DND-41 (cell line): ENCODE measurements at regions not wholly inside any gene's neighbourhood (a gene's known extent, or its start where the extent isn't known, plus 50 kb on each side); places are given as distances from the start of the nearest gene placed in this dataset.

Experiments
- ATAC-seq: fragments of 200-7000 bp; cut with Tn5 transposase; 3 replicates; pipeline ENCODE4 v1.9.1; 2021; ENCODE audit warnings: low read depth; ENCODE audit not compliant: insufficient read depth
- DNase-seq: peaks from one replicate; pipeline ENCODE4 v3.0.0-alpha.2; 2020
- H2AFZ ChIP-seq: 2 replicates; pipeline ENCODE4 v1.6.0; 2012; ENCODE audit warnings: low read depth, low read length
- H3K27ac ChIP-seq: 2 replicates; pipeline ENCODE4 v1.5.1; 2012; ENCODE audit warnings: low read length, inconsistent platforms
- H3K27me3 ChIP-seq: fragments of 200-600 bp; sonication (generic); 2 replicates; pipeline ENCODE4 v1.6.0; 2012; ENCODE audit warnings: low read length, mild to moderate bottlenecking, inconsistent platforms; ENCODE audit not compliant: insufficient read depth, poor library complexity
- H3K36me3 ChIP-seq: 2 replicates; pipeline ENCODE4 v1.5.1; 2012; ENCODE audit warnings: low read length, inconsistent platforms; ENCODE audit not compliant: insufficient read depth
- H3K4me1 ChIP-seq: 2 replicates; pipeline ENCODE4 v1.5.1; 2012; ENCODE audit warnings: mild to moderate bottlenecking, low read length; ENCODE audit not compliant: insufficient read depth
- H3K4me2 ChIP-seq: 2 replicates; pipeline ENCODE4 v1.6.0; 2012; ENCODE audit warnings: mild to moderate bottlenecking, moderate library complexity, low read length, inconsistent platforms; ENCODE audit not compliant: insufficient read depth
- H3K4me3 ChIP-seq, 2 experiments: fragments of 200-600 bp in 1 of 2; shearing (Covaris generic) in 1 of 2; 2 replicates each; pipeline ENCODE4 v1.5.1; 2012 to 2016; ENCODE audit warnings: inconsistent platforms in 2 of 2, low read length in 2 of 2, mild to moderate bottlenecking in 2 of 2, low read depth in 1 of 2, moderate library complexity in 1 of 2
- H3K79me2 ChIP-seq: 2 replicates; pipeline ENCODE4 v1.6.0; 2012; ENCODE audit warnings: low read length, inconsistent platforms; ENCODE audit not compliant: insufficient read depth
- H3K9ac ChIP-seq: 2 replicates; pipeline ENCODE4 v1.6.0; 2012; ENCODE audit warnings: low read depth, mild to moderate bottlenecking, inconsistent platforms, low read length, moderate library complexity
- H3K9me3 ChIP-seq: 2 replicates; pipeline ENCODE4 v1.5.1; 2012; ENCODE audit warnings: low read length, moderate library complexity, mild to moderate bottlenecking, inconsistent platforms; ENCODE audit not compliant: insufficient read depth, severe bottlenecking
- H4K20me1 ChIP-seq: 2 replicates; pipeline ENCODE4 v1.6.0; 2012; ENCODE audit warnings: low read length; ENCODE audit not compliant: insufficient read depth
- EZH2 ChIP-seq: IDR thresholded peaks from 3 replicates; pipeline ENCODE4 v1.6.1; 2012; ENCODE audit warnings: borderline replicate concordance, low read depth, mild to moderate bottlenecking, moderate library complexity, low read length, inconsistent platforms; ENCODE audit not compliant: severe bottlenecking
- TF ChIP-seq, protein P1 (sequence below): IDR thresholded peaks from 2 replicates; pipeline ENCODE4 v1.5.1; 2012; ENCODE audit warnings: borderline replicate concordance, low read length, moderate library complexity, mild to moderate bottlenecking; ENCODE audit not compliant: poor library complexity, severe bottlenecking; ENCODE audit errors: extremely low read depth

DNA sequence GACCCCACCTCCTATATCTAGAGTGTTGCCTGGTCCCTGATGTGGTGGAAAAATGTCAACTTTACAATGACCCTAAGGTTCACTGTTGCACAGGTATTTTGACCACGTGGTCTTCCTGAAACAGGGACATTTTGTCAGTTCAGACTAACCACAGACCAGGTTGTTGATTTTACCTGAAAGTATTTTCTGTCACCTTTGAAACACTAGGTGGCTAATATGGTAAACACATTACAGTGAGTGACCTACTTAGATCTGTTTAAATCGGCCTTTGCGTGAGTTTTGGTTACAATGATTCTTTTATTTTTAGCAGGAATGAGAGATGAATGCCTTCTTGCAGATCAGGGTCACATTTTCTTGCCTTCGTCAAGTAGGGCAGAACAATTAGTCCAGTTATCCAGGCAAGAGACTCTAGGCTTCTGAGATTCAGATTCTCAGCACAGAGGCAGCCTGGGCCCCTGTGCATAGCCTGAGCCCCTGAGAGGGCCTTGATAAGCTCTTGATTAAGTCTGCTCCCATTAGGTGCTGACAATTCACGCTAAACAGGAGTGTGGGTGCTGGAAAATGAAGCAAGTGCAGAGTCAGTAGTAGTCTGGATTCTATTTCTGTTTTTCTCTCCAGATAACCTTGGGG is 226.2 kb downstream of the KCNS3 start:
- Histone ChIP-seq H3K4me3 (no peak overlapping the region), H2AFZ (no peak overlapping the region), H3K9me3 (no peaks in the 10 kb centered on the region), H3K79me2 (no peaks in the 10 kb centered on the region), H3K27me3 (no peaks in the 10 kb centered on the region), H4K20me1 (no peaks in the 10 kb centered on the region), H3K27ac (no peak overlapping the region), H3K36me3 (no peaks in the 10 kb centered on the region), H3K4me1 (no peaks in the 10 kb centered on the region), H3K4me2 (no peak overlapping the region), H3K9ac (no peak overlapping the region)
- ATAC-seq (no peak), DNase-seq (no peak)
- TF ChIP-seq, protein P1, sequence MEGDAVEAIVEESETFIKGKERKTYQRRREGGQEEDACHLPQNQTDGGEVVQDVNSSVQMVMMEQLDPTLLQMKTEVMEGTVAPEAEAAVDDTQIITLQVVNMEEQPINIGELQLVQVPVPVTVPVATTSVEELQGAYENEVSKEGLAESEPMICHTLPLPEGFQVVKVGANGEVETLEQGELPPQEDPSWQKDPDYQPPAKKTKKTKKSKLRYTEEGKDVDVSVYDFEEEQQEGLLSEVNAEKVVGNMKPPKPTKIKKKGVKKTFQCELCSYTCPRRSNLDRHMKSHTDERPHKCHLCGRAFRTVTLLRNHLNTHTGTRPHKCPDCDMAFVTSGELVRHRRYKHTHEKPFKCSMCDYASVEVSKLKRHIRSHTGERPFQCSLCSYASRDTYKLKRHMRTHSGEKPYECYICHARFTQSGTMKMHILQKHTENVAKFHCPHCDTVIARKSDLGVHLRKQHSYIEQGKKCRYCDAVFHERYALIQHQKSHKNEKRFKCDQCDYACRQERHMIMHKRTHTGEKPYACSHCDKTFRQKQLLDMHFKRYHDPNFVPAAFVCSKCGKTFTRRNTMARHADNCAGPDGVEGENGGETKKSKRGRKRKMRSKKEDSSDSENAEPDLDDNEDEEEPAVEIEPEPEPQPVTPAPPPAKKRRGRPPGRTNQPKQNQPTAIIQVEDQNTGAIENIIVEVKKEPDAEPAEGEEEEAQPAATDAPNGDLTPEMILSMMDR, result no peak
- no peak for TF ChIP-seq EZH2

GRCh38 chr2:18096836-18097405 is 218.5 kb downstream of the KCNS3 start:
- no peak overlapping the region for H2AFZ ChIP-seq
- no peaks in the 10 kb centered on the region for H3K27me3 ChIP-seq
- no peaks in the 10 kb centered on the region for H3K79me2 ChIP-seq
- H3K9me3 ChIP-seq, result no peaks in the 10 kb centered on the region
- H3K27ac ChIP-seq, result no peak overlapping the region
- no peak for ATAC-seq
- DNase-seq, result no peak
- H3K4me3 ChIP-seq, result no peak overlapping the region
- no peak overlapping the region for H3K4me2 ChIP-seq
- TF ChIP-seq, protein P1, result no peak
- TF ChIP-seq EZH2, result no peak
- H3K9ac ChIP-seq, result no peak overlapping the region
- no peaks in the 10 kb centered on the region for H3K4me1 ChIP-seq
- H4K20me1 ChIP-seq, result no peaks in the 10 kb centered on the region
- H3K36me3 ChIP-seq, result no peaks in the 10 kb centered on the region

DNA sequence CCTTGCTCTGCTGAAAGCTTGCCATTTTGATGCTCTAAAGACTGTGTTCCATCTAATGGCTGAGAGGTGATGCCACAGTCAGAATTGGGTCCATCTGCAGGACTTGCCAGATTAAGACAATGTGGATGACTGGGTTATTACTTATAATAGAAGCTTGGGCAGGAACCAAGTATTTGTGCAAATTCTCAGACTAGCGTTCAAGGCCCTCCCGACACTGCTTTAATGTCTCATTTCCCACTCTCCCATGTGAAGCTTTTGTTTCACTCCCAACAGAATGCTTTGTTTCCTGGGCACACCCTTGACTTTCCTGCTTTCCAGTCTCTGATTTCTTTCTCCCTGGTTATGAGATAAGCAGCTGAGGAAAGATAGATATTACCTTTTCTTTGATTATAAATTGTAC is 215.8 kb downstream of the KCNS3 start:
- Histone ChIP-seq H3K27ac (no peak overlapping the region), H3K4me3 (no peak overlapping the region), H3K27me3 (no peaks in the 10 kb centered on the region), H3K9me3 (no peaks in the 10 kb centered on the region), H2AFZ (no peak overlapping the region), H3K4me2 (no peak overlapping the region), H4K20me1 (no peaks in the 10 kb centered on the region), H3K79me2 (no peaks in the 10 kb centered on the region), H3K9ac (no peak overlapping the region), H3K36me3 (no peaks in the 10 kb centered on the region), H3K4me1 (no peaks in the 10 kb centered on the region)
- TF ChIP-seq EZH2, result no peak
- TF ChIP-seq, protein P1, result no peak
- ATAC-seq, result no peak
- no peak for DNase-seq
